Right ventricle myocardium inferior (tissue), 1 donor: ENCODE measurements at regions not wholly inside any gene's neighbourhood (a gene's known extent, or its start where the extent isn't known, plus 50 kb on each side); places are given as distances from the start of the nearest gene placed in this dataset.

Experiments
- ATAC-seq: fragments of 200-7000 bp; cut with Tn5 transposase; one replicate; pipeline ENCODE4 v1.9.1; 2020; ENCODE audit warnings: mild to moderate bottlenecking, moderate library complexity
- DNase-seq: peaks from one replicate; pipeline ENCODE4 v3.0.0; 2021; ENCODE audit errors: missing footprints
- intact Hi-C: fragments of 100-400 bp; cut with DNase I; formaldehyde crosslinking; loops from one replicate; pipeline ENCODE4 v1.11.0; 2022
- donor health status: DM: no; HTN: yes; CAD: no; lungs with severe emphysema.

DNA sequence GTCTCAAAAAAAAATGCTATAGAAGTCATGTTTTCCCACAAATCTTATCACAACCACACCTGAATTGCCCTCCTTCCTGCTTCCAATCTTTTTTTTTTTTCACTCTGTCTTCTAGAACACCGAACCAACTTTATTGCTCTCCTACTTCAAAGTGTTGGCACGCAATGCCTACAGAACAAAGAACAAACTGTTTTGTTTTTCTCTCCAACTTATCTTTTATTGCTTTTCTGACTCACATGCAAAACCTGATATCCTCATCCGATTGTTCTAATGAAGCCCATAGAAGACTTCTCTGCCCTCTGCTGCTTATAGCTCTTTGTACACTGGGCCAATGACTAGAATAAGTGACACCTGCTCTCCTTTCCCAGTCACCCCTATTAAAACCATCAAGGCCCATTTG is 602.8 kb downstream of the EPHA4 start:
- no peak for DNase-seq
- no peak for ATAC-seq
- intact Hi-C loops, result no loop called here

GRCh38 chr2:220980966-220981675 is 591.0 kb downstream of the EPHA4 start:
- no peak for ATAC-seq
- intact Hi-C loops, result no loop called here
- DNase-seq, result no peak

- intact Hi-C loops, result no loop called here
Measured at GRCh38 chr2:220981926-220982325, 590.2 kb downstream of the EPHA4 start.

GRCh38 chr2:220985561-220985960 is 586.5 kb downstream of the EPHA4 start:
- intact Hi-C loops, result no loop called here
- DNase-seq (no peak), ATAC-seq (no peak)

More at GRCh38 chr2:220981926-220982325, 590.2 kb downstream of the EPHA4 start:
- no peak for DNase-seq
- ATAC-seq, result no peak

- intact Hi-C loops, result no loop called here
- ATAC-seq (no peak), DNase-seq (no peak)
Measured at GRCh38 chr2:220987839-220988238, 584.3 kb downstream of the EPHA4 start.

DNA sequence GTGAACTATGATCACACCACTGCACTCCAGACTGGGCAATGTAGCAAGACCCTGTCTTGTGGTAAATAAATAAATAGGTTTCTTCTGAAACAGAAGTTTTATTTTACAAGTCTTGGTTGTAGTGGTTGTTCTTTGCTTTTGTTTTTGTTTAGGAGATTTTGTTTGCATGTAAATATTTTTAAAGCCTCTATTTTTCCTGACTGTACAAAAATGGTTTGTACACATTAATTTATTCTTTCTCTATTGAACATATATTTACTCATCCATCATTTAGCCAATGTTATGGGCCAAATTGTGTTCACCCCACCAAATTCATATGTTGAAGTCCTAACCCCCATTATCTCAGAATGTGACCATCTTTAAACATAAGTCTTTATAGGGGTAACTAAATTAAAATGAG is 580.1 kb downstream of the EPHA4 start:
- intact Hi-C loops, result no loop called here
- DNase-seq, result no peak
- ATAC-seq, result no peak

- DNase-seq (no peak), ATAC-seq (no peak)
- intact Hi-C loops, result no loop called here
Measured at GRCh38 chr2:220994846-220995245, 577.3 kb downstream of the EPHA4 start.

DNA sequence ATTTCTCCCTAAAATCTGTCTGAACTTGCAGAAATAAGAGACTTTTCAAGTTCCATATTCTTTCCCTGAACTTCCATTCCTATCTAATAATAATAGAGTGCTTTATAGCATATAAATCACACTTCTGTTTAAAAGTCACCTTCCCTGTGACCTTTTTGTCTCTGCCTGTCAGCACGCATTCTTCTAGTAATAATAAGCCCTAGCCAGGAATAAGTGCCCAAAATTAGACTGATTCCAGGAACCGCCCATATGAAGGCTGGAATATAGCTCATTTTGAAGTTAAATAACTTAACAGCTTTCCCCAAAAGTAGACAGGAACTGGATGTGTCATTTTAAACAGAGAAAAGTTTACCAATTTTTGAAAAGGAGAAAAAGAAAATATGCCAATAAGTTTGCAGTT is 576.5 kb downstream of the EPHA4 start:
- intact Hi-C loops, result no loop called here
- ATAC-seq (no peak), DNase-seq (no peak)

DNA sequence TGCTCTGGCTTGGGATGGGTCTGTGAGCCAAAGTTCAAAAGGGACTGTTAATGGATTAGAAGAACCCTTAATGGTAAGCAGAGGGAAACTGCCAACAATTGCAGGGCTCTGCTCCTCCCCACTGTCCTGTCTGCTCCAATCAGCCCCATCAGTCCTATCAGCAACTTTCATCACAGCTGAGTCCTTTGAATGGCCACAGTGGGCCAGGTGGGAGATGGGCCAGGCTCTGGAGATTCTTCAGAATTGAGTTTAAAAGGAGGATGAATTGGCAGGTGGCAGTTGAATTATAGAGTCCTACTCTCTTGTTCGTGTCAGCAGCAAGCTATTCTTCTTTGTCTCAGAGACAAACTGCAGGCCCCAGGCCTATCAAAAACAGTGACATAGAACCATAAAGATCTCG is 573.9 kb downstream of the EPHA4 start:
- ATAC-seq (no peak), DNase-seq (no peak)
- intact Hi-C loops, result no loop called here

GRCh38 chr2:220999356-220999755 is 572.7 kb downstream of the EPHA4 start:
- ATAC-seq (no peak), DNase-seq (no peak)
- intact Hi-C loops, result no loop called here

DNA sequence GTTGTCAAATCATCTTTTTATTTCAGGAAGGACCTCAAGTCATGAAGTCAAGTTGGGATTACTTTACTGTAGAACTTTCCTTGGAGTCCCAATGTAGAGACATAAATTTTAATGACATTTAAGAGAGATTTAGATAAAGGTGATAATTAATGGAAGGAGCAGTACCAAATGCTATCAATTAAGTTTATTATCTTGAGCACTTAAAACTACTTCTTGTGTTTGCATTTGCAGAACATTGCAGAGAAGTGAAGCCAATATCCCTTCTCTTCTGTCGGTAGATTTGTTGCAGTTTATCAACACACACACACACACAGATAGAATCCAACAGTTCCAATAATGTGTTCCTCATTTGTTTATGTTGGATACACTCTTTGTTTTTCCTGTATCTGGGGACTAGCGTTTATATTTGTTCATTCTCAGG is 570.7 kb downstream of the EPHA4 start:
- intact Hi-C loops, result no loop called here
- no peak for DNase-seq
- no peak for ATAC-seq

- no peak for DNase-seq
- no peak for ATAC-seq
- intact Hi-C loops, result no loop called here
Measured at GRCh38 chr2:221002101-221002685, 569.9 kb downstream of the EPHA4 start.

GRCh38 chr2:221005338-221005737 is 566.8 kb downstream of the EPHA4 start:
- DNase-seq (no peak), ATAC-seq (no peak)
- intact Hi-C loops, result no loop called here

GRCh38 chr2:221006084-221006483 is 566.0 kb downstream of the EPHA4 start:
- ATAC-seq (no peak), DNase-seq (no peak)
- intact Hi-C loops, result no loop called here

GRCh38 chr2:221016551-221016950 is 555.6 kb downstream of the EPHA4 start:
- no peak for DNase-seq
- intact Hi-C loops, result no loop called here
- no peak for ATAC-seq

DNA sequence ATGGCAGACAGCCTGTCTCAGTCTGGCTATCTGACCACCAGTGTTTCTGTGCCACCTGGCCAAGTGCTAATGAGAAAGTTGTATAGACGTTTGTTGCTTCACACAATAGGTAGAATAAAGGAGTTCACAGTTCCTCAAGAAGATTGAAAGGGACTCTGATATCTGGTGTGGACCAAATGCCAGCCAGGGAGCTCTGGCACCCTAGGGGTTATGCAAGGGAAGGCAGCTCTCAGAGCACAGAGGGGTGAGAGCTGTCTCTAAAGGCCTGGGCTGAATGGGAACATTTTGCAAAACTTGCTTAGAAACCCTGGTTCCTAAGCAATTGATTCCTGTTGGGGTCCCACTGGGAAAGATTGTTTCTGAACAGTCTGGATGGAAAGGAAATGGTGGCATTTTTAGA is 553.8 kb downstream of the EPHA4 start:
- intact Hi-C loops, result no loop called here
- ATAC-seq, result no peak
- no peak for DNase-seq

DNA sequence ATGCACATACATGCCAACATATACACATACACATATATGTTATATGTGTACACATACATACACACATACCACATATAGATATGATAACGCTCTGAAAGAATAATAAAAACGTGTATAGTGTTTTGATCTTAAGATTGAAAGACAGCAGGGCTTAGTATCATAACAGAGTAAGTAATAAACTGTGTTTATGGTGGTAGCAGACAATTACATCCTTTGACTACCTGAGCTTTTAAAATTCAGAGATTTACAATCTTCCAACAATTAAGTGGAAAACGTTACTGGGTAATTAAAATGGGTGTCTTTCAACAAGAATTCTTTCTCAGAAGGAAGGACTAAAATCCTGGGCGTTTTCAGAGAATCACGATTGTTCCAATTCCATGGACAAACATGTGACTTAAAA is 552.4 kb downstream of the EPHA4 start:
- DNase-seq, result no peak
- no peak for ATAC-seq
- intact Hi-C loops, result no loop called here

GRCh38 chr2:221022554-221022953 is 549.5 kb downstream of the EPHA4 start:
- no peak for DNase-seq
- intact Hi-C loops, result no loop called here
- ATAC-seq, result no peak

DNA sequence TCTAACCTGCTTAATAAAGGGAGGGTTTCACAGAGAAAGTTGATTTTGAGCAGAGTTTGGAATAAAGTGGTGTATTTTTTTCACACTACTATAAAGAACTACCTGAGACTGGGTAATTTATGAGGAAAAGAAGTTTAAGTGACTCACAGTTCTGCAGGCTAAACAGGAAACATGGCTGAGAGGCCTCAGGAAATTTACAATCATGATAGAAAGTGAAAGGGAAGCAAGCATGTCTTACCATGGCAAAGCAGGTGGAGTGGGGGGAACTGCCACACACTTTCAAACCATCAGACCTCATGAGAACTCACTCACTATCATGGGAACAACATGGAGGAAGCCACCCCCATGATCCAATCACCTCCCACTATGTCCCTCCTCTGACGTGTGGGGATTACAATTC is 546.7 kb downstream of the EPHA4 start:
- intact Hi-C loops, result no loop called here
- DNase-seq, result no peak
- no peak for ATAC-seq

- intact Hi-C loops, result no loop called here
- no peak for ATAC-seq
- DNase-seq, result no peak
Measured at GRCh38 chr2:221034026-221034701, 537.9 kb downstream of the EPHA4 start.
